ENCODE measurements at regions not wholly inside any gene's neighbourhood (a gene's known extent, or its start where the extent isn't known, plus 50 kb on each side); places are given as distances from the start of the nearest gene placed in this dataset.

- Histone ChIP-seq H3K4me3 (no peak overlapping the region), H4K20me1 (ENCODE audit: control insufficient read depth, insufficient read depth) (no peaks in the 10 kb centered on the region), H3K9ac (ENCODE audit: control insufficient read depth, insufficient read depth, low read length) (no peak overlapping the region), H2AFZ (ENCODE audit: control insufficient read depth, low read depth, low read length) (no peak overlapping the region), H3K4me1 (ENCODE audit: control insufficient read depth, insufficient read depth, low read length) (no peaks in the 10 kb centered on the region), H3K36me3 (ENCODE audit: control insufficient read depth in 2 of 2, insufficient read depth in 2 of 2, low read length in 1 of 2) (no peaks in the 10 kb centered on the region), H3K79me2 (ENCODE audit: control insufficient read depth, insufficient read depth, low read length) (no peaks in the 10 kb centered on the region), H3K27me3 (replicated peaks in 1 of 2; ENCODE audit: control insufficient read depth in 2 of 2, insufficient read depth in 2 of 2, low read length in 1 of 2) (no peaks in the 10 kb centered on the region), H3K9me3 (replicated peaks; ENCODE audit: control insufficient read depth, insufficient read depth, low read length) (no peaks in the 10 kb centered on the region; the same call in 1 of the 3 replicates), H3K4me2 (ENCODE audit: control insufficient read depth, insufficient read depth) (no peak overlapping the region), H3K27ac (ENCODE audit: control insufficient read depth, insufficient read depth) (no peak overlapping the region)
- SMC1A ChIA-PET (ENCODE audit: uncharacterized antibody, unreplicated experiment), result no interaction called here
- RAD21 ChIA-PET (ENCODE audit: unreplicated experiment), result no interaction called here
- DNase-seq (ENCODE audit: low read depth, low spot score), result no peak
- POLR2A ChIA-PET, result interaction anchor here (0.8 kb wide), 1 partner anchor 9 kb away, joined by 7 read pairs; no protein-coding TSS in a partner anchor
- BruUV-seq (replicated peaks), result no TSS peak
- 74% methylated on average over 3 of the region's 3 CpGs for WGBS (ENCODE audit: insufficient coverage, insufficient replicate concordance, low lambda C conversion rate, missing lambda C conversion rate)
- no peak for FAIRE-seq
- in situ Hi-C loops (cut with MboI), result no loop called here
- intact Hi-C loops (cut with micrococcal nuclease; ENCODE audit: unreplicated experiment), result no loop called here
- no peak for ATAC-seq
- CTCF ChIA-PET, result interaction anchor here (1.9 kb wide), 1 partner anchor 12 kb away, joined by 5 read pairs; no protein-coding TSS in a partner anchor
- TF ChIP-seq IKZF2 (IDR thresholded peaks at IDR 0.05), result no peak
- no peak for TF ChIP-seq SKIL (IDR thresholded peaks at IDR 0.05; ENCODE audit: low read depth, poor library complexity, severe bottlenecking)
- TF ChIP-seq CTCF (IDR thresholded peaks at IDR 0.05 in 2 of 3, conservative IDR thresholded peaks at IDR 0.05 in 1 of 3; ENCODE audit: control insufficient read depth in 2 of 3, extremely low read depth in 1 of 3, insufficient read depth in 1 of 3, low read depth in 3 of 3, low read length in 3 of 3), result no peak
- TF ChIP-seq WRNIP1 (IDR thresholded peaks at IDR 0.05; ENCODE audit: borderline replicate concordance, low read depth, low read length), result no peak
- TF ChIP-seq MTA3 (IDR thresholded peaks at IDR 0.05; ENCODE audit: borderline replicate concordance, low read length), result no peak
- no peak for TF ChIP-seq NBN (IDR thresholded peaks at IDR 0.05)
- no peak for TF ChIP-seq PAX8 (IDR thresholded peaks at IDR 0.05)
- TF ChIP-seq KAT2A (conservative IDR thresholded peaks at IDR 0.05; ENCODE audit: control insufficient read depth, low read depth, low read length), result no peak
- no peak for TF ChIP-seq SMARCA5 (IDR thresholded peaks at IDR 0.05)
- no peak for TF ChIP-seq CUX1 (IDR thresholded peaks at IDR 0.05; ENCODE audit: insufficient replicate concordance, low read depth, low read length)
- no peak for TF ChIP-seq ASH2L (IDR thresholded peaks at IDR 0.05; ENCODE audit: borderline replicate concordance, low read depth)
- no peak for TF ChIP-seq ZBED1 (IDR thresholded peaks at IDR 0.05; ENCODE audit: borderline replicate concordance)
- no peak for TF ChIP-seq ZBTB11 (CRISPR knock-in tag; IDR thresholded peaks at IDR 0.05)
These were observed 347.3 kb upstream of the ZNF608 start for GRCh38 chr5:125093776-125094175.

All from GM12878 (cell line).